ENCODE measurements at regions not wholly inside any gene's neighbourhood (a gene's known extent, or its start where the extent isn't known, plus 50 kb on each side); places are given as distances from the start of the nearest gene placed in this dataset.

DNA sequence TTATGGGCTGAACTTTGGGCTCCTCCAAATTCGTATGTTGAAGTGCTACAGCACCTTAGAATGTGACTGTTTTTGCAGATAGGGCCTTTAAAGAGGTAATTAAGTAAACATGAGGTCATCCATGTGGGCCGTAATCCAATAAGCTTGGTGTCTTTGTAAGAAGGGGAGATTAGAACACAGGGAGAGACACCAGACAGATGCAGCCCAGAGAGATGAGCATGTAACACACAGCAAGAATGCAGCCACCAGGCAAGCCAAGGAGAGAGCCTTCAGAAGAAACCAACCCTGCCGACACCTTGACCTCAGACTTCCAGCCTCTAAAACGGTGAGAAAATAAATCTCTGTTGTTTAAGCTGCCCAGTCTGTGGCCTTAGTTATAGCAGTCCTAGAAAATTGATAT lies 74.3 kb downstream of the HRH4 start:
- TF ChIP-seq, protein P1, sequence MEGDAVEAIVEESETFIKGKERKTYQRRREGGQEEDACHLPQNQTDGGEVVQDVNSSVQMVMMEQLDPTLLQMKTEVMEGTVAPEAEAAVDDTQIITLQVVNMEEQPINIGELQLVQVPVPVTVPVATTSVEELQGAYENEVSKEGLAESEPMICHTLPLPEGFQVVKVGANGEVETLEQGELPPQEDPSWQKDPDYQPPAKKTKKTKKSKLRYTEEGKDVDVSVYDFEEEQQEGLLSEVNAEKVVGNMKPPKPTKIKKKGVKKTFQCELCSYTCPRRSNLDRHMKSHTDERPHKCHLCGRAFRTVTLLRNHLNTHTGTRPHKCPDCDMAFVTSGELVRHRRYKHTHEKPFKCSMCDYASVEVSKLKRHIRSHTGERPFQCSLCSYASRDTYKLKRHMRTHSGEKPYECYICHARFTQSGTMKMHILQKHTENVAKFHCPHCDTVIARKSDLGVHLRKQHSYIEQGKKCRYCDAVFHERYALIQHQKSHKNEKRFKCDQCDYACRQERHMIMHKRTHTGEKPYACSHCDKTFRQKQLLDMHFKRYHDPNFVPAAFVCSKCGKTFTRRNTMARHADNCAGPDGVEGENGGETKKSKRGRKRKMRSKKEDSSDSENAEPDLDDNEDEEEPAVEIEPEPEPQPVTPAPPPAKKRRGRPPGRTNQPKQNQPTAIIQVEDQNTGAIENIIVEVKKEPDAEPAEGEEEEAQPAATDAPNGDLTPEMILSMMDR (IDR thresholded peaks at IDR 0.05; ENCODE audit: insufficient read depth, low read length, poor library complexity, severe bottlenecking) = no peak
- TF ChIP-seq EZH2phosphoT487 (conservative IDR thresholded peaks at IDR 0.05; ENCODE audit: low read length) = no peak
